GM12892 (cell line): ENCODE measurements at regions not wholly inside any gene's neighbourhood (a gene's known extent, or its start where the extent isn't known, plus 50 kb on each side); places are given as distances from the start of the nearest gene placed in this dataset.

Experiments
- DNase-seq: peaks from one replicate; pipeline ENCODE4 v3.0.0; 2011; ENCODE audit not compliant: insufficient read length
- FAIRE-seq: peaks from 2 replicates; lab custom pipeline; 2011; peaks lifted over from hg19 to GRCh38; lab: Jason Lieb, UNC
- POLR2A ChIP-seq: IDR thresholded peaks from 2 replicates; pipeline ENCODE4 v1.6.1; 2011; ENCODE audit warnings: low read depth, low read length, control low read depth
- POLR2AphosphoS5 ChIP-seq: IDR thresholded peaks from 2 replicates; pipeline ENCODE4 v1.6.1; 2011; ENCODE audit warnings: low read depth, low read length, control low read depth
- TAF1 ChIP-seq: IDR thresholded peaks from 2 replicates; pipeline ENCODE4 v1.6.1; 2011; ENCODE audit warnings: low read depth, mild to moderate bottlenecking, control low read depth, low read length, borderline replicate concordance

- TF ChIP-seq POLR2A (no peak), TAF1 (no peak), POLR2AphosphoS5 (no peak)
- DNase-seq (no peak), FAIRE-seq (no peak)
These were observed 322.4 kb downstream of the OLFM4 start for GRCh38 chr13:53351021-53351420.

GRCh38 chr13:53357582-53357981 lies 329.0 kb downstream of the OLFM4 start:
- TF ChIP-seq POLR2AphosphoS5 (no peak), TAF1 (no peak), POLR2A (no peak)
- DNase-seq (no peak), FAIRE-seq (no peak)

GRCh38 chr13:53368948-53369347 lies 340.3 kb downstream of the OLFM4 start:
- no peak for TF ChIP-seq POLR2A
- DNase-seq (no peak), FAIRE-seq (no peak)

GRCh38 chr13:53379485-53379884 lies 350.9 kb downstream of the OLFM4 start:
- no peak for TF ChIP-seq POLR2A
- TF ChIP-seq TAF1 = no peak
- TF ChIP-seq POLR2AphosphoS5 = no peak
- DNase-seq (no peak), FAIRE-seq (no peak)

- DNase-seq (no peak), FAIRE-seq (no peak)
- TF ChIP-seq POLR2AphosphoS5 (no peak), POLR2A (no peak), TAF1 (no peak)
These were observed 353.4 kb downstream of the OLFM4 start for GRCh38 chr13:53382008-53382407.

- TF ChIP-seq POLR2AphosphoS5 (no peak), POLR2A (no peak), TAF1 (no peak)
- no peak for DNase-seq
- FAIRE-seq = no peak
These were observed 369.4 kb downstream of the OLFM4 start for GRCh38 chr13:53398051-53398450.

GRCh38 chr13:53405616-53406015 lies 377.0 kb downstream of the OLFM4 start:
- FAIRE-seq = no peak
- TF ChIP-seq POLR2A (no peak), TAF1 (no peak), POLR2AphosphoS5 (no peak)
- DNase-seq = no peak

GRCh38 chr13:53408306-53408705 lies 379.7 kb downstream of the OLFM4 start:
- no peak for DNase-seq
- no peak for TF ChIP-seq POLR2AphosphoS5
- no peak for FAIRE-seq

- no peak for FAIRE-seq
- no peak for TF ChIP-seq POLR2A
- TF ChIP-seq POLR2AphosphoS5 = no peak
- TF ChIP-seq TAF1 = no peak
- no peak for DNase-seq
These were observed 380.4 kb downstream of the OLFM4 start for GRCh38 chr13:53408847-53409568.

GRCh38 chr13:53411463-53411862 lies 382.9 kb downstream of the OLFM4 start:
- FAIRE-seq (no peak), DNase-seq (no peak)
- TF ChIP-seq POLR2AphosphoS5 (no peak), POLR2A (no peak), TAF1 (no peak)

GRCh38 chr13:53415135-53415534 lies 386.5 kb downstream of the OLFM4 start:
- FAIRE-seq (no peak), DNase-seq (no peak)
- TF ChIP-seq TAF1 (no peak), POLR2A (no peak), POLR2AphosphoS5 (no peak)

- FAIRE-seq (no peak), DNase-seq (no peak)
- no peak for TF ChIP-seq TAF1
- no peak for TF ChIP-seq POLR2A
- TF ChIP-seq POLR2AphosphoS5 = no peak
These were observed 389.0 kb downstream of the OLFM4 start for GRCh38 chr13:53417601-53418000.
